Hematopoietic multipotent progenitor cell treated with erythropoietin and hydrocortisone succinate and interleukin-3 and kit ligand, for 17 days (in vitro differentiated cells): ENCODE measurements at regions not wholly inside any gene's neighbourhood (a gene's known extent, or its start where the extent isn't known, plus 50 kb on each side); places are given as distances from the start of the nearest gene placed in this dataset.
"Not testable (repeated sequence)": the region's sequence is repeated elsewhere in the genome, so short reads cannot be mapped to it uniquely, and the experiment has no call there.

Experiments used
- DNase-seq: peaks from one replicate; pipeline ENCODE4 v3.0.0-alpha.2; 2015; ENCODE audit warnings: low spot score

DNA sequence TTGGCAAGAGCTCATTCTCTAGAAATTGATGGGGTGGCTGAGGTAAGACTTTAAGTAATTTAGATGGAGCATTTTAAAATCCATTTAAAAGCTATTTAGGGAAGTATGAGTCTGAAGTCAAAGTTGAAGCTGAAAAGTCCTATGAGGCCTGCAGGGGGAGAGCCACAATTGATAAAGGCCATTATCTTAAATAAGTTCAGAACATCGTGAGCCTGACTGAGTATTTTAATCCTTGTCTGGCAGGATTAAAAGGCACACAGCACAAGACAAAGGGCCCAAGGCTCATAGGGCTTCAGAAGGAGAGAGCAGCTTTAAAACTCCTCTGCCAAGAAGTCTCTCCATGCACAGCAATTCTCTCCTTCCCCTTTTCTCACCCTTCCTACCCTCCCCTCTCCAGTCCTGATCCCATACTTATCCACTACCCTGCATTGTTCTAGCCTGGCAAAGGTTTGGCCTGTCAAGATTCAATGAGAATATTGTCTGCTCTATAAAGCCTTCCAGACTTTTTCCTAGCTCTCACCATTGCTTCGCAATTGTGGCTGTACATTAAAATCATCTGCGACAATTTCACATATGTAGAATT is 1312.9 kb downstream of the FAM181B start:
- no peak for DNase-seq

DNA sequence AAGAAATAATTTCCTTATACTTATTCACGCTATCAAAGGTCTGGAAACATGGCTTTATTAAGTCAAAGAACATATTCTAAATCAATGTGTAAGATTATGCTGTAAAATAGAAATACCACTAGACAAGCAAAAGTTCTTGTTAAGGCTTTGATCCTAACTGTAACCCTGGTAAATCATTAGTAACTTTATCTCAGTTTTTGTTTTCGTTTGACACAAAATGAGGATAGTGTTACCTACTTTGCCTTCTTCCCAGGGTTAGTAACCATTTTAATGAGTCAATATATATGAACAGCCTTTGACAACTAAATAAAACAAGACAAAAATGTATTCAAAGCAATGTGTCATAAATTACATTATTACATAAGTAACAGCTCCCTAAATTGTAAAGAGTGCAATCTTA is 1336.3 kb downstream of the FAM181B start:
- DNase-seq = no peak

DNA sequence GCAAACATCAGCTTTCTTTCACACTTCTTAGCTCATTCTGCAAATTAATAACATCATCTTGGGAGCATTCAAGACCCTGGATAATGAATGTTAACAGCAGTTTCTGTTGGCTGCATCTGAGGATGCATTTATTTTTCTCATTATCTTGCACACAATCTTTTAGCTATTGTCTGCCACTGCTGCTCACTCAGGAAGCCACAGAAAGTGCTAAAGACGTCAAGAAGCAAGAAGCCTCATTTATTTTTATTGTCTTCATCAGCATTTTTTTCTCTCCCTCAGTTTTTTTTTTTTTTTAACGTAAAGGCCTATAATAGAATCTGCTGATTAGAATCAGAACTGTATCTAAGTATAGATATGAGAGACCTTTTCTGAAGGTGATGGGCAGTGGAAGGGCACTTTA is 1339.4 kb downstream of the FAM181B start:
- DNase-seq = no peak

DNA sequence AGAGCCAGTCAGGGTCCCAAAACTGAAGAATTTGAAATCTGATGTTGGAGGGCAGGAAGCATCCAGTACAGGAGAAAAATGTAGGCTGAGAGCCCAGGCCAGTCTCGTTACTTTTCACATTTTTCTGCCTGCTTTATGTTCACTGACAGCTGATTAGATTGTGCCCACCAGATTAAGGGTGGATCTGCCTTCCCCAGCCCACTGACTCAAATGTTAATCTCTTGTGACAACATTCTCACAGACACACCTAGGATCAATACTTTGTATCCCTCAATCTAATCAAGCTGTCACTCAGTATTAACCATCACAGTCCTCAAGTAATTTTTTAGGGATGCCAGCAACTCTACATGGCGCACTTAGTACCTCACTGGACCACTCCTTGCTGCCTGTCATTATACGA is 1345.3 kb downstream of the FAM181B start:
- no peak for DNase-seq

DNA sequence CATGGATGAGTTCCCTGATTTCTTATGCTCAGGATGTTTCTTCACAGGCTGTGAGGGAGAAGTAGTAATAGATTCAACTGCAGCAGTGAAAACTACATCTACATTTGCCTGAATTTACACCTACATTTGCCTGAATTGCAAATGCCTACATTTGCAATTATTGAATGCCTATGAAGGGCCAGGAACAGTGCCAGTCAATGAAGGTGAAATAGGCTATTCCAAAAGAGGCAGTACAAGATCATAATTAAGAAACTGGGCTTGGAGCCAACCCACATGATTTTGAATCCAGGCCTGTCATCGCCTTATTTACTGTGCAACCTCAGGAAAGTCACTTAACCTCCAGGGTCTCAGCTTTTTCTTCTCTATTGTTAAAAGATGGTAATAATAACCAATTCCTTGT is 1353.3 kb downstream of the FAM181B start:
- DNase-seq = no peak

DNA sequence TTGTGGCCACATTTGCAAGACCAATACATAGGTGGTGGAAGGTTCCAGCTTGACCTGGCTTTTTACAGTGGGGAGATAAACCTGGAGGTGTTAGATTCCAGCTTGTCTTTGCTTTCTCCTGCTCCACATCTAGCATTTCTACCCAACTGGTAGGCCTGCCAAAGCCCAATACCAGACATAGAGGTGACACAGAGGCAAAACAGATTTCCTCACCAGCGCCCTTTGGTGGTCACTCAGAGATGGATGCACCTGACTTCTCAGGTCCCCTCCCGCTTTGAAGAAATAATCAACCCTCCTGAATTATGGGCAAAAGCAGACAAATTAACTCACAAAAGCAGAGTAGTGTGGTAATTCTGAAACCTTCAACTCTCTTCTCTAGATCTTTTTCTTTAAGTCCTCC is 1356.2 kb downstream of the FAM181B start:
- DNase-seq = no peak

DNA sequence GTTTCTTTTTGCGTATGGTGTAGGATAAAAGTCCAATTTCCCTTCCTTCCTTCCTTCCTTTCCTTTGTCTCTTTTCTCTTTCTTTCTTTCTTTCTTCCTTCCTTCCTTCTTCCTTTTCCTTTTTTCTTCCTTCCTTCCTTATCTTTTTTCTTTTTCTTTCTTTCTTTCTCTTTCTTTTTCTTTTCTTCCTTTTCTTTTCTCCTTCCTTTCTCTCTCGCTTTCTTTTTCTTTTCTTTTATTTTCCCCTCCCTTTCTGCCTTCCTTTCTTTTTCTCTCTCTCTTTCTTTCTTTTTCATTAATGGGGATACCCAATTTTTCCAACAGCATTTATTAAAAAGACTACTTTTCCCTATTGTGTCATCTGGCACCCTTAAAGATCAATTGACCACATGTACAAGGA is 1359.7 kb downstream of the FAM181B start:
- no peak for DNase-seq

DNA sequence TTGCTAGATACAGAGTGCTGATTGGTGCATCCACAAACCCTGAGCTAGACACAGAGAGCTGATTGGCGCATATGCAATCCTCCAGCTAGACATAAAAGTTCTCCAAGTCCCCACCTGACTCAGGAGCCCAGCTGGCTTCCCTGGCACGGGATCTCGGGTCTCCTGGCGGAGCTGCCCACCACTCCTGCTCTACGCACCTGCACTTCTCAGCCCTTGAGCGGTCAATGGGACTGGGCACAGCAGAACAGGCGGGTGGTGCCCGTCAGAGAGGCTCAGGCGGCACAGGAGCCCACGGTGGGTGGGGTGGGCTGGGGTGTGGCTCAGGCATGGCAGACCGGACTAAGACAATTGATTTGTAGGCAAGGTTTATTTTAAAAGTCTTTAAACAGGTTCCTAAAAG is 1365.5 kb downstream of the FAM181B start:
- no peak for DNase-seq

DNA sequence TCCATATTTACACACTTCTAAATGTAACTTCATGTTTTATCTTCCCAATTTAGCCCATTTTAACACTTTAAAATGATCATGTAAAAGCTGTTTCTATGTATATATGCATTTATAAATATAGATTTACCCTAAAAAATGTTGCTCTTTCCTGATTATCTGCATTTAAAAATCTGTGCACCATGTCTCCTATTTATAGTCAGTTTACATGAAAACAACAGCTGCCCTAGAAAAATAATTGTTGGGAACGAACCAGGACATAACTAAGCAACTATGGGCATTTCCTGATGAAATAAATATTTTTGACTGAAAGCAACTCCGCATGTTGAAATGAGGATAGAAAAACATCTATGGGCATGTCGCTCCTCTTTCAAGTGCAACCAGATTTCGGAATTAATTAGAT is 1368.2 kb downstream of the FAM181B start:
- no peak for DNase-seq

DNA sequence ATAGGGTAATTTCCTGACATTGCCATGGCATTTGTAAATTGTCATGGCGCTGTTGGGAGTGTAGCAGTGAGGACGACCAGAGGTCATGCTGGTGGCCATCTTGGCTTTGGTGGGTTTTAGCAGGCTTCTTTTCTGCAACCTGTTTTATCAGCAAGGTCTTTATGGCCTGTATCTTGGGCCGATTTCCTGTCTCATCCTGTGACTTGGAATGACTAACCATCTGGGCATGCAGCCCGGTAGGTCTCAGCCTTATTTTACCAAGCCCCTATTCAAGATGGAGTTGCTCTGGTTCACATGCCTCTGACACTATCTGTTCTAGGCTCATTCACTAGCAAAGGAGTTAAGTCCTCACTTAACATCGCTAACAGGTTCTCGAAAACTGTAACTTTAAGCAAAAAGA is 1374.2 kb downstream of the FAM181B start:
- no peak for DNase-seq

DNA sequence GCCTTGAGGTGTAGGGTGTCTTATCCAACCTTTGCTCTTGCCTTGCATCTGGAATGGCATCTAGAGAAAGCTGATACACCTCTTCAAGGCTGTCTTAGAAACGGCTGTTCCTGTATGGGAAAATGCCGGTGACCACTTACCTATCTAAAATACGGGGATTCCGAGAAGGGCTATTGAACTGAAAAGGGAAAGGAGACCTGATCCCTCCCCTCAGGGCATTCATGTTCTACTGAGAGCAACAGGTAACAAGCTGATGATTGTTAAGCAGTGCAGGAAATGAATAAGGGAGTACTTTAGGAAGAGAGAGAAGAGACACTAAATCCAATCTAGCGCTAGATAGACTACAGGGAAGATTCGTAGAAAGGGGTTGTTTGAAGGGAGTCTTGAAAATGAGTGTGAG is 1388.1 kb downstream of the FAM181B start:
- no peak for DNase-seq

DNA sequence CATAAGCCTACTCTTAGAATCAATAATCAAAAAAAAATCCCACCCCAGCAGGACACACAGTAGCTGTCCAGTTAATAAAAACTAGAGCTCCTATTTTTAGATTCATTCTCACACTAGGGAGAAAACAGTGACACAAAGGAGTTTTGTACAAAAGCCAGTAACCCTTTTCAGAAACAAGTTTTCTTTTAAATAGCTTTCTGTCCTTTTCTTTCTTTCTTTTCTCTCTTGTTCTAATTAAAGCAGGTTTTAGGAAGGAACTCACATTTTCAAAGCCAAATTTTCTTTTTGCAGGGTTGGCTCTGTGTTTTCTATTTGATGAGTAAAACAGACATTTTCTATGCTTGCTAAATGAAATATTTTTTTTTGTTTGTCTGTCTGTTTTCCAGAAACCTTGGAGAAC is 1390.7 kb downstream of the FAM181B start:
- DNase-seq = no peak

DNA sequence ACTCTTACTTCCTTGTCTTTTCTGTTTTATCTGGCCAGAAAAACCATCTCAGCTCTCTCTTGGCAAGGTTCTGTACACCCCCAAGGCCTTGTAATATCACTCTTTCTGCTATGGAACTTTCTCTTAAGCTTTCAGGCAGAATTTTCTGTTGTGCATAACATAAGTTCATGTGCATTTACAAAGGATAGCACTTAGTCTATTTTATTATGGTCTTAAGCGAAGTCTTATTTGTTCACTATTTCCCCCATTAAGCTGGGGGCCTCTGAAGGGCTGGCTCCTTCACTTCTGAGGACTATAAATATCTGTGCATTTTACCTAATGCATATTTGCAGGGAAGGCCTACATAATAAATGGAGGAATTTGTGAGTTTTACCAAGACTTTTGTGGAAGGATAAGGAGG is 1393.4 kb downstream of the FAM181B start:
- DNase-seq = no peak

DNA sequence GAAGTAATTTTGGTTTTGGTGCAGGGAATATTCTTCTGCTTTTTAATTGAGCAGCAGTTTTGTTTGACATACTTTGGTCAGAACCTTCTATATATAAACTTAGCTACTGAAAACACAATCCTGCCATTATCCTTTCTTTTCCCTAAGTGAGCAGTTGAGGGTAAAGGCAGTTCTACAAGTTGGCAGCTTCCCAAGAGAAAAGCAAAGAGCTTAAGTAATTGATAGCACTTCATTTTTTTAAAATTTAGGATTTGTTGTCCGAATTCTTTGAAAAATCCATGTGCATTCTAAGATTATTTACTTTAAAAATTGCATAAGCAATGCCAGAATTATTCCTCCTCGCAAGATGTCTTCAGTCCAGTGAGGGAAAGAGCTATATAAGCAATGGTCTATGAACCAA is 1394.1 kb downstream of the FAM181B start:
- no peak for DNase-seq

DNA sequence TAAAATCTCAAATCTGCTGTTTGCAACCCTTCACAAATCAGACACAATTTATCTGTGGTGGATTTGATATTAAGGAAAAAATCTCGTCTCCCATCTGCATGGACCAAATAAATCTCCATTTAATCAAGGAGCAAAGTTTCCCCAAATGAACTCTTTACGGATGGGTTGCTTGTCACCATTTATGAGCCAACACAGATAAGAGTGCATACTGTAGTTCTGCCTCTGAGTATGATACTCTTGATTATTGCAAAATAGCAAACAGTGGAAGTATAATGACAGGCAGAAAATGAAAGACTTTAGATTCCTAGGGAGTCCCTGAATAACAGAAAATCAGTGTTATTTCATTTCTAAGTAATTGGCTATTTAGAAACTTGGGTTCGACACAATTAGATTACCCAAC is 1395.9 kb downstream of the FAM181B start:
- no peak for DNase-seq

DNA sequence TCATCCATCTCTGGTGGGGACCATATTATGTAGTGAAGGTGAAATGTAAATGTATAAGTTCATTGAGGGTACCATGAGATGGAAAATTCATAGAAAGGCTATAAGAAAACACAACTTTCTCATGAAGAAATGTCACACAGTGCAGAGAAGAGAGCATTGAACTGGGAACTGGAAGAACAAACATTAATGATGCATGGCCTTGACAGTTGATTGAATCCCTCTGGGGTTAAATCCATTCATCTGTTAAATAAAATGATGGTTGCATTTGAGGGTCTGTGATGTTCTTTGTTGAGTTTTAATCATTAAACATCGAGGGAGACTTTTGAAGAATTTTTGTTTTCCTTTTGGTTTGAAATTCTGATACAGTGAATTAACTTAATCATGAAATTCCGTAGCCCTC is 1401.4 kb downstream of the FAM181B start:
- no peak for DNase-seq

DNA sequence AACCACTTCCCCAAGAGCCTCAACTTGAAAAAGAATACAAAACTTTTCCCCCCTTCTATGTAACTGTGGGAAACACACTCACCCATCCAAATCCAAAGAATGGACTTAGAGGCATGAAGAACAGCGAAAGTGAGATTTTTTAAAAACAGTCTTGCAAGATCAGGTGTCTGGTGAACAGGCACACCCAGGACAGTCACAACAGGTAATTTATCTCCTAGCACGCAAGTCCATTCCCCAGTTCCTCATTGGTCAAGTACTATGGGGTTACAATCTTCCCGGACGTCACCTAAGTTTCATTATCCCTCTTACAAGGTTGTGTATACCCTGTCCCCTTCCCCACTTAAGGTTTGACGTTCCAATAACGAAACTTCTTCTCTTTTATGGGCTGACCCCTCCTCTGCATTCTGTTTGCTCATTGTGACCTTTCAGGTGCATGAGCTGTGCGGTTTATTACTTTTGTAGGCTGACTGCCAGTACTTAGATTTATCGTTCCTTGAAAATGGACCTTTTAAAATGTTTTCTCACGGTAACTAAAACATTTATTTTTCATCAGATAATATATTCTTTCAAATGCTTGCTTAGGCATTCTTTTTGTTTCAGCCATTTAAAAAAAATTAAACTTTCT is 1401.9 kb downstream of the FAM181B start:
- DNase-seq = no peak

DNA sequence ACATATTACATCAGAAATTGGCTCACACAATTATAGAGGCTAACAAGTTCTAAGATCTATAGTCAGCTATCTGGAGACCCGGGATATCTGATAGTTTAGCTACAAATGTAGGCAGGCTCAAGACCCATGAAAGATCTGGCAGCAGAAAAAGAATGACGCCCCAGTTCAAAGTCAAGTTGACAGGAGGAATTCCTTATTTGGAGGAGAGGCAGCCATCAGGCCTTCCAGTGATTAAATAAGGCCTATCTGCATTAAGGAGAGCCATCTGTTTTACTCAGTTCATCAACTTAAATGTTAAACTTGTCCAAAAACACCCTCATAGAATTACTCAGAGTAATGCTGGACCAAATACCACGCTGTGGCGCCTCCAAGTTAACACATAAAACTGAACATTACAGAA is 1402.6 kb downstream of the FAM181B start:
- DNase-seq = no peak

DNA sequence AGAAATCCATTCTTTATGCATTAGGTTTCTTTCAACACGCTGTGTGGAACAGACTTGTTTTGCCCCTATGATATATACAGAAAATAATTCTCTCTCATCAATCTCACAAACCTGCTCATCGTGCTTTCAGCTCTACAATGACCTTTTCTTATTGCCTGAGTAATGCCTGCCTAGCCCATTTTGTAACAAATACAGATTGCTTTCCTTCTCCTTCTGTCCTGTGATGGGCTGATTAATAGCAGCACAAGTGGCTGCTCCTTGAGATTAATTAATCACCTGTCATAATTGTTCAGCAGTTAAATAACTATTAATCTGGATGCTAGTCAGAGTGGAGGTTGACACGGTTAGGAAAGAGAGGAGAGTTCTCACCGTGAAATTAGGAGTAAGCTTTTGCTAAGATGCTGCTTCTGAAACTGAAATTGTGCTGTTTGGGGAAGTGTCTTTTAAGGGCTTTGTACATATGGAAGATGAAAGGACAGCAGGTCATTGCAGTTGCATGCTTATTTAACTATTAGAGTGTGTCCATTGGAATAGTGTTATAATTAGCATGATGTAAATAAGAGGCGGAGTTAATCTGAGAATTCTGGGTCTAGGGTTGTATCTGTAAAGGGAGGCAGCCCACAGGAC is 1430.5 kb downstream of the FAM181B start:
- DNase-seq = no peak

DNA sequence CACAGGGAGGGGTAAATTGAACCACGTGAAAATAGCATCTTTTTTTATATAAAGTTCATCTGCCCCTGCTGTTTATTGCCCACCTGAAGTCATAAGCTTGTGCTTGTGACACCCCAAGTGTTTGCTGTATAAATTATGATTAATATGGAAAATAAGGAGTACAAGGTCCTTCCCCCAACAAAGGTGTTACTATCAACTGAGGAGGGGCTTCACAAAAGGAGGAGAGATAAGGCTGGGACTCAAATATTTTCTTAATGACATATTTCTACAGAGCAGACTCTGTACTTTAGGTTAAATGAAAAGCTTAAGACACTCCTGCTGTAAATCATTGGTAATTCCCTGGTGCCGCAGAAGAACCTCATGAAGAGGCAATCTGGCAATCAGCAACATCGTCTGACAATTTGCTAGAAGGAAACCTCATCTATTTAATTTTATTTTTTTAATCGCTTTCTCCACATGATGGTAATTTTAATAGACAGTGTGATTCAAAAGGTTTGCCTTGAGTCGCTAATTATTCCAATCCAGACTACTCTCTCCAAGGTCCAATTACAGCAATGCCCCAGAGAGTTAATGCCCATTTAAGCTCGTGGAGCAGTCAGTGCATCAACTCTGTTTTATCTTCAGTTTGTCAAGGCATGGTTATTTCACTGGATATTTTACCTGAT is 1432.4 kb downstream of the FAM181B start:
- DNase-seq = no peak

DNA sequence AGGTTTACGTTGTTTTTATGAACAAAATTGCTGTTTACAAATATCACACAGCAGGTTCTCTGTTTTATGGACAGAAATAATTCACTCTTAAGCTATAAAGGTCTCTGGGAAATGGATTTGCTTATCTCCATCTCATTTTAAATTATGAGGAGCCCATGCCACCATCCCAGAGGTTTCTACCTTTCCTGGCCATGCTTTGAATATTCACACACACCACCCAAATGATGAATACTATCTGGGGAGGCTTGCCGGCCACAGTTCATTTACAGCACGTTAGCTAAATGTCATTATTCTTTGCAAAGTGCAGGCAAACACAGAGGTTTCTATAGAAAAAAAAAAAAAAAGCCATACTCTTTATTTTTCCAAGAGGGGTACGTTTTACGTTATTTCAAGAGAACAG is 1446.7 kb downstream of the FAM181B start:
- DNase-seq = no peak

DNA sequence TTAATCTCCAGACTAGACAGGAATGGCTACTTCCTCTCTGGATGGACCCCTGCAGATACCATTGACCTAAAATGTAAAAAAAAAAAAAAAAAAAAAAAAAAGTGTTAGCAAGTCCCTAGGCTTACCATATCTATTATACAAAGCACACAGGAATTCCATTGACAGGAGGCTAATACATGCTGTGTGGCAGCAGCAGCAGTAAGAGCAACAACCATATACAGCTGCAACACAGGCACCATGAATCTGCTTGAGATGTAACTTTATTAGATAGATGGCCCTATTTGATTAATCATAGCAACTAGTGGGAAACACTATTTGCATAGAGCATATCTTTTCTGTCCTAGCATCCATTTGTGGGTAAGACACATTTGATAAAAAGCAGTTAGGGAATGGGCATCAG is 1447.1 kb downstream of the FAM181B start:
- DNase-seq = no peak

DNA sequence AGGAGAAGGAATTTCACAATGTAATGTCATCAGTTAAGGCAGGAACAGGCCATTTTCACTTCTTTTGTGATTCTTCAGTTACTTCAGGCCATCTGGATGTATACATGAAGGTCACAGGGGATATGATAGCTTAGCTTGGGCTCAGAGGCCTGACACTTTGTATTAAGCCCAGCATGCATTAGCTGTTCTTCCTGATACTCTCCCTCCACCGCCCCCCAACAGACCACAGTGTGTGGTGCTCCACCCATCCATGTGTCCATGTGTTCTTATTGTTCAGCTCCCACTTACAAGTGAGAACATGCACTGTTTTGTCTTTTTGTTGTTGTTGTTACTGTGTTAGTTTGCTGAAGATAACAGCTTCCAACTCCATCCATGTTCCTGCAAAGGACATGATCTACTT is 1453.4 kb downstream of the FAM181B start:
- not testable (repeated sequence) for DNase-seq

DNA sequence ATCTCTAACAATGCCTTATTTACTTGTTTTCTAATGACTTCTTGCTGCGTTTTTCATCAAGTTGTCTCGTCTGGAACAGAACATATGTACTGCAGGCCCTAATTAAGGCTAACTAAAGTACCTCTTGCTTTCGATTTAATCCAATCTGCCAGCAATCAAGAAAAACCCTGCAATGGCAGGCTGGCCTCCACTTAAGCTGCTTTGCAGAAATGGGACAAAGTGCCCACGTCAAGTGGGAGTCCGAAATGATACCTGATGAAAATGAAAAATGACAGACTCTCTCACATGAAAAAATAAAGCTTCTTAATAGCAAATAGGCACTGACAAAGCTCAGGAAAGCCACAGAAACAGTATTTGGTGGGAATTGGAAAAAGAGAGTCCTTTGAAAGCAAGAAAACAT is 1454.7 kb downstream of the FAM181B start:
- DNase-seq = no peak
